Left ventricle myocardium inferior (tissue), 1 donor: ENCODE measurements at regions not wholly inside any gene's neighbourhood (a gene's known extent, or its start where the extent isn't known, plus 50 kb on each side); places are given as distances from the start of the nearest gene placed in this dataset.
"Not testable (repeated sequence)": the region's sequence is repeated elsewhere in the genome, so short reads cannot be mapped to it uniquely, and the experiment has no call there.

Source experiments
- DNase-seq: peaks from one replicate; pipeline ENCODE4 v3.0.0-alpha.2; 2020
- H3K27ac ChIP-seq: fragments of 200-600 bp; replicated peaks from 2 replicates; pipeline ENCODE4 v1.8.0; 2021
- H3K27me3 ChIP-seq: fragments of 200-600 bp; 2 replicates; pipeline ENCODE4 v1.8.0; 2021; ENCODE audit warnings: low read depth
- H3K36me3 ChIP-seq: fragments of 200-600 bp; 2 replicates; pipeline ENCODE4 v1.8.0; 2021
- H3K4me1 ChIP-seq: fragments of 200-600 bp; 2 replicates; pipeline ENCODE4 v1.8.0; 2021
- H3K4me3 ChIP-seq: fragments of 200-600 bp; 2 replicates; pipeline ENCODE4 v1.8.0; 2021; ENCODE audit warnings: mild to moderate bottlenecking, moderate library complexity
- H3K9me3 ChIP-seq: fragments of 200-600 bp; replicated peaks from 2 replicates; pipeline ENCODE4 v1.8.0; 2021
- intact Hi-C: fragments of 100-400 bp; cut with micrococcal nuclease; formaldehyde crosslinking; loops from one replicate; pipeline ENCODE4 v1.11.0; 2022
- TF ChIP-seq, protein P1 (sequence below): fragments of 200-600 bp; IDR thresholded peaks from 2 replicates; pipeline ENCODE4 v1.8.0; 2021; ENCODE audit warnings: antibody characterized with exemption, mild to moderate bottlenecking, borderline replicate concordance
- donor health status: DM: no; HTN: yes; CAD: no; lungs with severe emphysema.

DNA sequence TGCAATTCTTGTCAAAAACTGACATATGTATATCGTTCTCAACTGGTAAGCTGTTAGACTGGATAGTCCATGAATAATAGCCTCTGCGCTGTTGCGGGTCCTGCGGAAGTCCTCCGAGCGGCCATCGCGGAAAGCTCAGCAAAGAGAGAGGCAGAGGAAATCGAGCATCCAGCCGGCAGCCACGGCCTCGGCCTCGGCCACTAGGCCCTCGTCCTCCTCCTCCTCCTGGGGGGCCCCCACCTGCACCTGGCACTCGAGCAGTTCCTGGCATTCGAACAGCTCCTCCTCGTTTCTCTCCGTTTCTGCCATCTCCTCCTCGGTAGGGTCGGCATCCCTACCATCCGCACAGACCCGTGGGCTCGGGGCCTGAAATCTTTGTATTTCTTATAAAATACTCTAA is 111.2 kb upstream of the CYLC1 start:
- H3K9me3 ChIP-seq, H3K4me3 ChIP-seq, H3K27me3 ChIP-seq, intact Hi-C loops, H3K36me3 ChIP-seq, H3K4me1 ChIP-seq, DNase-seq, H3K27ac ChIP-seq: not testable (repeated sequence)

- H3K4me1 ChIP-seq, DNase-seq, H3K36me3 ChIP-seq, H3K27ac ChIP-seq, H3K27me3 ChIP-seq, H3K9me3 ChIP-seq, intact Hi-C loops, H3K4me3 ChIP-seq: not testable (repeated sequence)
These were observed 110.5 kb upstream of the CYLC1 start for GRCh38 chrX:83750451-83750850.

DNA sequence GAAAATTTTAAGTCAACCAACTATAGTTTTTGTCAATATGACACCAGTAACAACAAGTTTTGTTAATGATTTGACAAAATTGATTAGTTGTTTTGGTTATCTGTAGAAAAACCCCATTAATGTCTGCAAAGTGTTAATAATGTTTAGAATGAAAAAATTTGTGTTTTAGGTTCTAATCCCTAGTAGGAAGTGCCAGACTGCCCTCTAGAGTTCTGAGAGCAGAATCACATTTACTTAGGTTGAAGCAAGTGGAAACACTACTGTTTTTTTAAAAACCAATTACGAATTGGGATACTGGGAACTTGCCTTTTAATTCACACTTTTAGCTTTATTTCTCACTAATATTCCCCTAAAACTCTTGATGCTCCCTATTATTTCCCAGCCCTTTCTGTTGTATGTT is 101.1 kb upstream of the CYLC1 start:
- Histone ChIP-seq H3K36me3 (no peaks in the 10 kb centered on the region), H3K4me3 (no peak overlapping the region), H3K4me1 (no peaks in the 10 kb centered on the region), H3K9me3 (no peaks in the 10 kb centered on the region), H3K27me3 (no peaks in the 10 kb centered on the region), H3K27ac (no peak overlapping the region)
- TF ChIP-seq, protein P1, sequence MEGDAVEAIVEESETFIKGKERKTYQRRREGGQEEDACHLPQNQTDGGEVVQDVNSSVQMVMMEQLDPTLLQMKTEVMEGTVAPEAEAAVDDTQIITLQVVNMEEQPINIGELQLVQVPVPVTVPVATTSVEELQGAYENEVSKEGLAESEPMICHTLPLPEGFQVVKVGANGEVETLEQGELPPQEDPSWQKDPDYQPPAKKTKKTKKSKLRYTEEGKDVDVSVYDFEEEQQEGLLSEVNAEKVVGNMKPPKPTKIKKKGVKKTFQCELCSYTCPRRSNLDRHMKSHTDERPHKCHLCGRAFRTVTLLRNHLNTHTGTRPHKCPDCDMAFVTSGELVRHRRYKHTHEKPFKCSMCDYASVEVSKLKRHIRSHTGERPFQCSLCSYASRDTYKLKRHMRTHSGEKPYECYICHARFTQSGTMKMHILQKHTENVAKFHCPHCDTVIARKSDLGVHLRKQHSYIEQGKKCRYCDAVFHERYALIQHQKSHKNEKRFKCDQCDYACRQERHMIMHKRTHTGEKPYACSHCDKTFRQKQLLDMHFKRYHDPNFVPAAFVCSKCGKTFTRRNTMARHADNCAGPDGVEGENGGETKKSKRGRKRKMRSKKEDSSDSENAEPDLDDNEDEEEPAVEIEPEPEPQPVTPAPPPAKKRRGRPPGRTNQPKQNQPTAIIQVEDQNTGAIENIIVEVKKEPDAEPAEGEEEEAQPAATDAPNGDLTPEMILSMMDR, result peak; percentile 9
- DNase-seq, result no peak
- intact Hi-C loops, result no loop called here

GRCh38 chrX:83771664-83772063 is 89.3 kb upstream of the CYLC1 start:
- H3K27ac ChIP-seq, result no peak overlapping the region
- H3K9me3 ChIP-seq, result no peaks in the 10 kb centered on the region
- DNase-seq, result no peak
- TF ChIP-seq, protein P1, result no peak
- no peaks in the 10 kb centered on the region for H3K36me3 ChIP-seq
- H3K4me3 ChIP-seq, result no peak overlapping the region
- intact Hi-C loops, result no loop called here
- H3K4me1 ChIP-seq, result no peaks in the 10 kb centered on the region
- H3K27me3 ChIP-seq, result no peaks in the 10 kb centered on the region
